Panc1 (cell line): ENCODE measurements at regions not wholly inside any gene's neighbourhood (a gene's known extent, or its start where the extent isn't known, plus 50 kb on each side); places are given as distances from the start of the nearest gene placed in this dataset.

ENCODE experiments used
- ATAC-seq: fragments of 200-7000 bp; cut with Tn5 transposase; 2 replicates; pipeline ENCODE4 v1.9.1; 2020; ENCODE audit warnings: mild to moderate bottlenecking, moderate library complexity
- BruUV-seq: library from RNA; stranded (reverse); fragments of 400-500 nt; replicated peaks from 2 replicates; lab custom pipeline; 2021; lab: Mats Ljungman, UMichigan
- CTCF ChIA-PET: fragments of 300-600 bp; sonication (Branson Sonifier 250); formaldehyde crosslinking; loops from one replicate; lab custom pipeline; 2022; ENCODE audit warnings: antibody characterized with exemption; lab: Charles Lee
- POLR2A ChIA-PET: fragments of 300-600 bp; sonication (Branson Sonifier 250); formaldehyde crosslinking; loops from one replicate; lab custom pipeline; 2022; ENCODE audit warnings: antibody characterized with exemption; lab: Charles Lee
- DNase-seq: peaks from one replicate; pipeline ENCODE4 v3.0.0-alpha.2; 2010; ENCODE audit warnings: low read depth, low spot score
- H3K27ac ChIP-seq: 2 replicates; pipeline ENCODE4 v1.5.1; 2011; ENCODE audit warnings: mild to moderate bottlenecking, low read length, inconsistent platforms
- H3K27me3 ChIP-seq: fragments of 200-500 bp; sonication (Bioruptor generic); 2 replicates; pipeline ENCODE4 v1.6.0; 2014; ENCODE audit warnings: low read length, inconsistent platforms; ENCODE audit not compliant: control insufficient read depth, insufficient read depth
- H3K36me3 ChIP-seq: fragments of 200-500 bp; sonication (Bioruptor generic); 2 replicates; pipeline ENCODE4 v1.5.1; 2014; ENCODE audit warnings: inconsistent platforms, mild to moderate bottlenecking, low read length, moderate library complexity; ENCODE audit not compliant: control insufficient read depth, insufficient read depth
- H3K4me1 ChIP-seq: 2 replicates; pipeline ENCODE4 v1.5.1; 2011; ENCODE audit warnings: inconsistent platforms, mild to moderate bottlenecking, low read length, moderate library complexity; ENCODE audit not compliant: control insufficient read depth, insufficient read depth
- H3K4me3 ChIP-seq, 2 experiments: 2 replicates each; pipeline ENCODE4 v1.5.1; 2011 to 2012; ENCODE audit warnings: low read depth in 2 of 2, low read length in 2 of 2, mild to moderate bottlenecking in 2 of 2, inconsistent platforms in 1 of 2, moderate library complexity in 1 of 2
- H3K9me3 ChIP-seq: fragments of 200-500 bp; sonication (Bioruptor generic); 2 replicates; pipeline ENCODE4 v1.5.1; 2014; ENCODE audit warnings: low read depth, mild to moderate bottlenecking, inconsistent platforms, low read length, moderate library complexity; ENCODE audit not compliant: control insufficient read depth, insufficient read depth
- POLR2AphosphoS5 ChIP-seq: IDR thresholded peaks from 2 replicates; pipeline ENCODE4 v1.6.1; 2012; ENCODE audit warnings: mild to moderate bottlenecking, low read depth, low read length, moderate library complexity
- SIN3A ChIP-seq: IDR thresholded peaks from 2 replicates; pipeline ENCODE4 v1.6.1; 2012; ENCODE audit warnings: low read depth, mild to moderate bottlenecking, low read length, moderate library complexity, borderline replicate concordance; ENCODE audit not compliant: insufficient read depth
- TCF7L2 ChIP-seq: IDR thresholded peaks from 2 replicates; pipeline ENCODE4 v1.6.1; 2011; ENCODE audit warnings: mild to moderate bottlenecking, low read depth, low read length, inconsistent platforms
- in situ Hi-C: cut with HindIII; loops from 2 replicates; pipeline ENCODE4 v1.10.0; 2016; ENCODE audit warnings: low sequenced_read_pairs, low pct_unique_long_range_greater_than_20kb
- intact Hi-C: fragments of 100-400 bp; cut with micrococcal nuclease; formaldehyde crosslinking; loops from one replicate; pipeline ENCODE4 v1.10.0; 2022; ENCODE audit not compliant: unreplicated experiment
- TF ChIP-seq, protein P1 (sequence below): fragments of 450-650 bp; IDR thresholded peaks from 2 replicates; pipeline ENCODE4 v1.5.1; 2017; ENCODE audit warnings: mild to moderate bottlenecking
- TF ChIP-seq, protein P2 (sequence below), 2 experiments: IDR thresholded peaks; 2 replicates each; pipeline ENCODE4 v1.6.1; 2011 to 2012; ENCODE audit warnings: low read depth in 2 of 2, control low read depth in 1 of 2, low read length in 1 of 2, mild to moderate bottlenecking in 1 of 2, moderate library complexity in 1 of 2; ENCODE audit not compliant: insufficient read depth in 1 of 2

DNA sequence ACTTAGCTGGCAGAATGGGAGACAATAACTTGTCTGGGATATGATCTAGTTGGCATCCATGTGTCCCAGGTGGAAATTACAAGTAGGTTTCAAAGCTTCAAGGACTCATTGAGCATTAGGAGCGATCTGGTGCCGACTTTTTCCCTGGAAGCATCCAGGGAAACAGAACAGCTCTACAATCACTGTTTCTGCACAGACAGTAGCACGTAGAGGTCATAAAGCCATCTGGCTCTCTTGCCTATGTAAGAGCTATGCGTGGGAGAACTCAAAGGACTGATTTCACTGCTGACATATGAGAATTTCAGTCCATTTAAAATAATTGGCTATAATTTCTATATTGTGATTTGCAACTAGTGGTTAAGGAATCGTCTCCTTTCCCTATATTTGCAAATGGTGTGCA is 791.7 kb downstream of the REEP3 start:
- BruUV-seq: no TSS peak
- ATAC-seq (no peak), DNase-seq (no peak)
- Histone ChIP-seq H3K4me3 (no peak overlapping the region), H3K9me3 (0 out of 2 replicates have a peak, but pooled peaks cover 3% of the 10 kb centered on the region), H3K36me3 (no peaks in the 10 kb centered on the region), H3K27ac (no peak overlapping the region), H3K4me1 (no peaks in the 10 kb centered on the region), H3K27me3 (no peaks in the 10 kb centered on the region)
- in situ Hi-C loops (no loop called here), intact Hi-C loops (no loop called here)
- POLR2A ChIA-PET: no interaction called here
- CTCF ChIA-PET: no interaction called here
- TF ChIP-seq, protein P1, sequence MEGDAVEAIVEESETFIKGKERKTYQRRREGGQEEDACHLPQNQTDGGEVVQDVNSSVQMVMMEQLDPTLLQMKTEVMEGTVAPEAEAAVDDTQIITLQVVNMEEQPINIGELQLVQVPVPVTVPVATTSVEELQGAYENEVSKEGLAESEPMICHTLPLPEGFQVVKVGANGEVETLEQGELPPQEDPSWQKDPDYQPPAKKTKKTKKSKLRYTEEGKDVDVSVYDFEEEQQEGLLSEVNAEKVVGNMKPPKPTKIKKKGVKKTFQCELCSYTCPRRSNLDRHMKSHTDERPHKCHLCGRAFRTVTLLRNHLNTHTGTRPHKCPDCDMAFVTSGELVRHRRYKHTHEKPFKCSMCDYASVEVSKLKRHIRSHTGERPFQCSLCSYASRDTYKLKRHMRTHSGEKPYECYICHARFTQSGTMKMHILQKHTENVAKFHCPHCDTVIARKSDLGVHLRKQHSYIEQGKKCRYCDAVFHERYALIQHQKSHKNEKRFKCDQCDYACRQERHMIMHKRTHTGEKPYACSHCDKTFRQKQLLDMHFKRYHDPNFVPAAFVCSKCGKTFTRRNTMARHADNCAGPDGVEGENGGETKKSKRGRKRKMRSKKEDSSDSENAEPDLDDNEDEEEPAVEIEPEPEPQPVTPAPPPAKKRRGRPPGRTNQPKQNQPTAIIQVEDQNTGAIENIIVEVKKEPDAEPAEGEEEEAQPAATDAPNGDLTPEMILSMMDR: no peak

DNA sequence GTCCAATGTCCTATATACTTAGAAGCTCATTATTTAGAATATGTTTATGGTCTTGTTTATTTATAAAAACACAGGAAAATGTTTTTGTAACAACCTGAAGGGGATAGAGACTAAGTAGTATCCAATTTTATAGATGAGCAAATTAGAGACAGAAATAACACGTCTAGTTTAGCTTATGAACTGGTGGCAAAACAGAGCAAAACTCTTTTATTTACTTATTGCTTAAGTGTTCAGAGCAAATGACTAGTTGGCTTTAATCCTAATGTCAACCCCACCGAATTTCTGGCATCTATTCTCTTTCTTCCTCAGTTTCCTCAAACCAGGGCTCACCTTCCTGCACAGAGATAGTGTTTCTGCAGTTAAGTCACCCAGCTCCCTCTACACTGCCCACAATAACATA is 792.8 kb downstream of the REEP3 start:
- intact Hi-C loops (no loop called here), in situ Hi-C loops (no loop called here)
- POLR2A ChIA-PET: no interaction called here
- no peaks in the 10 kb centered on the region for H3K27me3 ChIP-seq
- TF ChIP-seq, protein P2, sequence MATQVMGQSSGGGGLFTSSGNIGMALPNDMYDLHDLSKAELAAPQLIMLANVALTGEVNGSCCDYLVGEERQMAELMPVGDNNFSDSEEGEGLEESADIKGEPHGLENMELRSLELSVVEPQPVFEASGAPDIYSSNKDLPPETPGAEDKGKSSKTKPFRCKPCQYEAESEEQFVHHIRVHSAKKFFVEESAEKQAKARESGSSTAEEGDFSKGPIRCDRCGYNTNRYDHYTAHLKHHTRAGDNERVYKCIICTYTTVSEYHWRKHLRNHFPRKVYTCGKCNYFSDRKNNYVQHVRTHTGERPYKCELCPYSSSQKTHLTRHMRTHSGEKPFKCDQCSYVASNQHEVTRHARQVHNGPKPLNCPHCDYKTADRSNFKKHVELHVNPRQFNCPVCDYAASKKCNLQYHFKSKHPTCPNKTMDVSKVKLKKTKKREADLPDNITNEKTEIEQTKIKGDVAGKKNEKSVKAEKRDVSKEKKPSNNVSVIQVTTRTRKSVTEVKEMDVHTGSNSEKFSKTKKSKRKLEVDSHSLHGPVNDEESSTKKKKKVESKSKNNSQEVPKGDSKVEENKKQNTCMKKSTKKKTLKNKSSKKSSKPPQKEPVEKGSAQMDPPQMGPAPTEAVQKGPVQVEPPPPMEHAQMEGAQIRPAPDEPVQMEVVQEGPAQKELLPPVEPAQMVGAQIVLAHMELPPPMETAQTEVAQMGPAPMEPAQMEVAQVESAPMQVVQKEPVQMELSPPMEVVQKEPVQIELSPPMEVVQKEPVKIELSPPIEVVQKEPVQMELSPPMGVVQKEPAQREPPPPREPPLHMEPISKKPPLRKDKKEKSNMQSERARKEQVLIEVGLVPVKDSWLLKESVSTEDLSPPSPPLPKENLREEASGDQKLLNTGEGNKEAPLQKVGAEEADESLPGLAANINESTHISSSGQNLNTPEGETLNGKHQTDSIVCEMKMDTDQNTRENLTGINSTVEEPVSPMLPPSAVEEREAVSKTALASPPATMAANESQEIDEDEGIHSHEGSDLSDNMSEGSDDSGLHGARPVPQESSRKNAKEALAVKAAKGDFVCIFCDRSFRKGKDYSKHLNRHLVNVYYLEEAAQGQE (IDR thresholded peaks at IDR 0.05; ENCODE audit: insufficient read depth in 1 of 2, low read depth in 2 of 2, low read length in 1 of 2): no peak
- TF ChIP-seq, protein P1: no peak
- TF ChIP-seq POLR2AphosphoS5 (no peak), TCF7L2 (no peak), SIN3A (no peak)
- H3K4me3 ChIP-seq: no peak overlapping the region
- H3K36me3 ChIP-seq: no peaks in the 10 kb centered on the region
- ATAC-seq (no peak), DNase-seq (no peak)
- CTCF ChIA-PET: no interaction called here
- no peak overlapping the region for H3K27ac ChIP-seq
- H3K9me3 ChIP-seq: 0 out of 2 replicates have a peak, but pooled peaks cover 3% of the 10 kb centered on the region
- no peaks in the 10 kb centered on the region for H3K4me1 ChIP-seq
- BruUV-seq: no TSS peak
